A673 (cell line): ENCODE measurements at regions not wholly inside any gene's neighbourhood (a gene's known extent, or its start where the extent isn't known, plus 50 kb on each side); places are given as distances from the start of the nearest gene placed in this dataset.

Experiments used
- BruUV-seq: library from RNA; stranded (reverse); fragments of 400-500 nt; replicated peaks from 2 replicates; lab custom pipeline; 2021; lab: Mats Ljungman, UMichigan
- CTCF ChIA-PET: fragments of 300-600 bp; sonication (Branson Sonifier 250); formaldehyde crosslinking; loops from one replicate; lab custom pipeline; 2022; ENCODE audit warnings: antibody characterized with exemption; lab: Charles Lee
- POLR2A ChIA-PET: fragments of 300-600 bp; sonication (Branson Sonifier 250); formaldehyde crosslinking; loops from one replicate; lab custom pipeline; 2022; ENCODE audit warnings: antibody characterized with exemption; ENCODE audit not compliant: low non-redundant PET; lab: Charles Lee
- DNase-seq: peaks from one replicate; pipeline ENCODE4 v3.0.0-alpha.2; 2015; ENCODE audit warnings: low spot score
- H3K27ac ChIP-seq: fragments of 200-600 bp; sonication (generic); 2 replicates; pipeline ENCODE4 v1.5.1; 2016; ENCODE audit warnings: mixed run types, low read depth, mild to moderate bottlenecking, mixed read lengths, antibody characterized with exemption, low read length; ENCODE audit not compliant: poor library complexity, severe bottlenecking
- H3K27me3 ChIP-seq: fragments of 200-600 bp; sonication (generic); replicated peaks from 2 replicates; pipeline ENCODE4 v1.6.1; 2017; ENCODE audit warnings: mixed run types, low read depth, mild to moderate bottlenecking, mixed read lengths, antibody characterized with exemption, low read length; ENCODE audit not compliant: insufficient read depth, poor library complexity
- H3K36me3 ChIP-seq: fragments of 200-600 bp; sonication (generic); 2 replicates; pipeline ENCODE4 v1.6.1; 2016; ENCODE audit warnings: mixed run types, mild to moderate bottlenecking, mixed read lengths, antibody characterized with exemption, low read length; ENCODE audit not compliant: insufficient read depth, poor library complexity, severe bottlenecking
- H3K4me1 ChIP-seq: fragments of 200-600 bp; sonication (generic); 2 replicates; pipeline ENCODE4 v1.6.1; 2017; ENCODE audit warnings: mixed run types, mild to moderate bottlenecking, mixed read lengths, antibody characterized with exemption, low read length; ENCODE audit not compliant: insufficient read depth, poor library complexity, severe bottlenecking
- H3K4me3 ChIP-seq: fragments of 200-600 bp; sonication (generic); 2 replicates; pipeline ENCODE4 v1.5.1; 2016; ENCODE audit warnings: low read depth, mixed run types, mild to moderate bottlenecking, mixed read lengths, low read length; ENCODE audit not compliant: poor library complexity, severe bottlenecking
- H3K9me3 ChIP-seq: fragments of 200-600 bp; sonication (generic); 2 replicates; pipeline ENCODE4 v1.6.1; 2016; ENCODE audit warnings: mixed run types, low read depth, mild to moderate bottlenecking, mixed read lengths, antibody characterized with exemption, low read length; ENCODE audit not compliant: poor library complexity, severe bottlenecking
- CTCF ChIP-seq: fragments of 300-800, 200-600 bp; sonication (generic); conservative IDR thresholded peaks from 2 replicates; pipeline ENCODE4 v1.5.1; 2017; ENCODE audit warnings: low read depth, mild to moderate bottlenecking, antibody characterized with exemption, low read length, moderate library complexity, mixed read lengths
- EZH2 ChIP-seq: fragments of 200-600 bp; sonication (generic); IDR thresholded peaks from 2 replicates; pipeline ENCODE4 v1.6.1; 2017; ENCODE audit warnings: borderline replicate concordance, low read depth, mild to moderate bottlenecking, mixed read lengths, antibody characterized with exemption, low read length; ENCODE audit not compliant: poor library complexity, severe bottlenecking
- intact Hi-C: fragments of 100-400 bp; cut with micrococcal nuclease; formaldehyde crosslinking; loops from one replicate; pipeline ENCODE4 v1.10.0; 2022; ENCODE audit not compliant: unreplicated experiment

GRCh38 chr20:24751551-24751950 lies 197.5 kb upstream of the CST7 start:
- intact Hi-C loops = no loop called here
- H3K4me1 ChIP-seq = peaks cover 26% of the 10 kb centered on the region
- no peaks in the 10 kb centered on the region for H3K27me3 ChIP-seq
- DNase-seq = no peak
- POLR2A ChIA-PET = no interaction called here
- H3K36me3 ChIP-seq = no peaks in the 10 kb centered on the region
- BruUV-seq = no TSS peak
- TF ChIP-seq CTCF (no peak), EZH2 (no peak)
- no peak overlapping the region for H3K4me3 ChIP-seq
- no peaks in the 10 kb centered on the region for H3K9me3 ChIP-seq
- no peak overlapping the region for H3K27ac ChIP-seq
- CTCF ChIA-PET = no interaction called here

- POLR2A ChIA-PET = no interaction called here
- no peak for DNase-seq
Measured at GRCh38 chr20:24752612-24753011, 196.5 kb upstream of the CST7 start.

GRCh38 chr20:24753130-24753529 lies 195.9 kb upstream of the CST7 start:
- ChIA-PET POLR2A (no interaction called here), CTCF (no interaction called here)
- no peak for DNase-seq
- Histone ChIP-seq H3K4me3 (no peak overlapping the region), H3K36me3 (no peaks in the 10 kb centered on the region), H3K9me3 (no peaks in the 10 kb centered on the region), H3K27ac (no peak overlapping the region), H3K27me3 (no peaks in the 10 kb centered on the region), H3K4me1 (peaks cover 33% of the 10 kb centered on the region)
- TF ChIP-seq CTCF = no peak
- no peak for TF ChIP-seq EZH2
- BruUV-seq = no TSS peak
- intact Hi-C loops = no loop called here

More at GRCh38 chr20:24752612-24753011, 196.5 kb upstream of the CST7 start:
- intact Hi-C loops = no loop called here
- no peaks in the 10 kb centered on the region for H3K27me3 ChIP-seq
- BruUV-seq = no TSS peak
- no peak overlapping the region for H3K27ac ChIP-seq
- CTCF ChIA-PET = no interaction called here
- no peaks in the 10 kb centered on the region for H3K9me3 ChIP-seq
- no peak for TF ChIP-seq EZH2
- no peak for TF ChIP-seq CTCF
- no peak overlapping the region for H3K4me3 ChIP-seq
- H3K36me3 ChIP-seq = no peaks in the 10 kb centered on the region
- peaks cover 33% of the 10 kb centered on the region for H3K4me1 ChIP-seq
